Left cardiac atrium (tissue), 4 donors: ENCODE measurements at regions not wholly inside any gene's neighbourhood (a gene's known extent, or its start where the extent isn't known, plus 50 kb on each side); places are given as distances from the start of the nearest gene placed in this dataset.

Source experiments
- ATAC-seq, 2 donors: fragments of 200-7000 bp; cut with Tn5 transposase; one replicate each; pipeline ENCODE4 v1.9.1; 2020; ENCODE audit warnings: mild to moderate bottlenecking in 2 of 2, moderate library complexity in 2 of 2
- DNase-seq: peaks from one replicate; pipeline ENCODE4 v3.0.0-alpha.2; 2020
- intact Hi-C, 2 donors: fragments of 100-400 bp; cut with DNase I; formaldehyde crosslinking; loops; one replicate each; pipeline versions ENCODE4 v1.14.1 to v1.15.1; 2022 to 2023
- donor health status: DM: no; HTN: yes; CAD: no.
- donor health status: DM: no; HTN: yes; CAD: no; lungs with severe emphysema.
- donor health status: DM: yes; HTN: yes; CAD: no.
- donor health status: Dilated cardiomyopathy.

- ATAC-seq (no peak), DNase-seq (no peak)
- intact Hi-C loops = no loop called here
Observed at GRCh38 chr2:81328968-81329367, 1024.4 kb upstream of the LRRTM1 start.

- no peak for DNase-seq
- intact Hi-C loops = no loop called here
- ATAC-seq = no peak
Observed at GRCh38 chr2:81327911-81328310, 1023.4 kb upstream of the LRRTM1 start.

- DNase-seq = no peak
Observed at GRCh38 chr2:81324046-81324445, 1019.5 kb upstream of the LRRTM1 start.

GRCh38 chr2:81304154-81304830 lies 999.7 kb upstream of the LRRTM1 start:
- no peak for DNase-seq
- ATAC-seq = no peak
- intact Hi-C loops = no loop called here

More at GRCh38 chr2:81324046-81324445, 1019.5 kb upstream of the LRRTM1 start:
- intact Hi-C loops = no loop called here
- ATAC-seq = no peak

- intact Hi-C loops = no loop called here
- no peak for ATAC-seq
- no peak for DNase-seq
Observed at GRCh38 chr2:81303321-81303720, 998.8 kb upstream of the LRRTM1 start.

- ATAC-seq (no peak), DNase-seq (no peak)
- intact Hi-C loops = no loop called here
Observed at GRCh38 chr2:81299841-81300240, 995.3 kb upstream of the LRRTM1 start.

GRCh38 chr2:81290846-81291245 lies 986.3 kb upstream of the LRRTM1 start:
- DNase-seq = no peak
- no peak for ATAC-seq
- intact Hi-C loops = no loop called here

- intact Hi-C loops = no loop called here
- ATAC-seq (no peak), DNase-seq (no peak)
Observed at GRCh38 chr2:81283081-81283480, 978.5 kb upstream of the LRRTM1 start.

- intact Hi-C loops = no loop called here
- ATAC-seq (no peak), DNase-seq (no peak)
Observed at GRCh38 chr2:81282151-81282769, 977.7 kb upstream of the LRRTM1 start.

GRCh38 chr2:81276595-81276994 lies 972.0 kb upstream of the LRRTM1 start:
- no peak for ATAC-seq
- intact Hi-C loops = no loop called here
- no peak for DNase-seq

GRCh38 chr2:81266106-81266505 lies 961.6 kb upstream of the LRRTM1 start:
- ATAC-seq = no peak
- intact Hi-C loops = no loop called here
- DNase-seq = no peak

- ATAC-seq = no peak
- intact Hi-C loops = no loop called here
- DNase-seq = no peak
Observed at GRCh38 chr2:81263989-81264388, 959.4 kb upstream of the LRRTM1 start.

- intact Hi-C loops = no loop called here
- DNase-seq (no peak), ATAC-seq (no peak)
Observed at GRCh38 chr2:81260320-81260719, 955.8 kb upstream of the LRRTM1 start.

- intact Hi-C loops = no loop called here
- no peak for ATAC-seq
- no peak for DNase-seq
Observed at GRCh38 chr2:81250270-81250669, 945.7 kb upstream of the LRRTM1 start.

GRCh38 chr2:81249152-81249551 lies 944.6 kb upstream of the LRRTM1 start:
- intact Hi-C loops = no loop called here
- ATAC-seq = no peak
- no peak for DNase-seq

GRCh38 chr2:81247648-81248047 lies 943.1 kb upstream of the LRRTM1 start:
- intact Hi-C loops = no loop called here
- DNase-seq = no peak
- no peak for ATAC-seq

GRCh38 chr2:81242501-81242900 lies 937.9 kb upstream of the LRRTM1 start:
- DNase-seq (no peak), ATAC-seq (no peak)
- intact Hi-C loops = no loop called here

- intact Hi-C loops = no loop called here
- ATAC-seq (no peak), DNase-seq (no peak)
Observed at GRCh38 chr2:81238462-81238861, 933.9 kb upstream of the LRRTM1 start.

GRCh38 chr2:81235601-81236000 lies 931.0 kb upstream of the LRRTM1 start:
- intact Hi-C loops = no loop called here
- ATAC-seq = no peak

GRCh38 chr2:81234711-81235110 lies 930.2 kb upstream of the LRRTM1 start:
- intact Hi-C loops = no loop called here
- DNase-seq (no peak), ATAC-seq (no peak)

More at GRCh38 chr2:81235601-81236000, 931.0 kb upstream of the LRRTM1 start:
- no peak for DNase-seq

- DNase-seq = no peak
- ATAC-seq = no peak
- intact Hi-C loops = no loop called here
Observed at GRCh38 chr2:81225756-81226155, 921.2 kb upstream of the LRRTM1 start.
